Endothelial cell (in vitro differentiated cells): ENCODE measurements at regions not wholly inside any gene's neighbourhood (a gene's known extent, or its start where the extent isn't known, plus 50 kb on each side); places are given as distances from the start of the nearest gene placed in this dataset.

Experiments used
- DNase-seq: peaks from one replicate; pipeline ENCODE4 v3.0.0; 2021; ENCODE audit warnings: low spot score
- H3K27ac Mint-ChIP-seq: one replicate; pipeline ENCODE4 v1.8.0; 2021; ENCODE audit warnings: mixed read lengths, inconsistent platforms; ENCODE audit not compliant: unreplicated experiment
- H3K27me3 Mint-ChIP-seq: one replicate; pipeline ENCODE4 v1.8.0; 2021; ENCODE audit warnings: mild to moderate bottlenecking, moderate library complexity, mixed read lengths, inconsistent platforms; ENCODE audit not compliant: unreplicated experiment
- H3K36me3 Mint-ChIP-seq: one replicate; pipeline ENCODE4 v1.8.0; 2021; ENCODE audit warnings: mild to moderate bottlenecking, low read depth, mixed read lengths, inconsistent platforms; ENCODE audit not compliant: unreplicated experiment
- H3K4me1 Mint-ChIP-seq: one replicate; pipeline ENCODE4 v1.8.0; 2021; ENCODE audit warnings: mild to moderate bottlenecking, mixed read lengths, inconsistent platforms; ENCODE audit not compliant: unreplicated experiment
- H3K4me3 Mint-ChIP-seq: one replicate; pipeline ENCODE4 v1.8.0; 2021; ENCODE audit warnings: mild to moderate bottlenecking, mixed read lengths, inconsistent platforms; ENCODE audit not compliant: unreplicated experiment
- H3K9me3 Mint-ChIP-seq: one replicate; pipeline ENCODE4 v1.8.0; 2021; ENCODE audit warnings: mixed read lengths, inconsistent platforms; ENCODE audit not compliant: unreplicated experiment
- CTCF ChIP-seq: fragments of 200-600 bp; sonication (generic); IDR thresholded peaks from one replicate; pipeline ENCODE4 v1.5.0; 2021; ENCODE audit warnings: antibody characterized with exemption; ENCODE audit not compliant: unreplicated experiment

- H3K4me1 Mint-ChIP-seq = no peaks in the 10 kb centered on the region
Measured at GRCh38 chr2:183723278-183723677, 599.0 kb downstream of the NUP35 start.

GRCh38 chr2:183729380-183729779, 605.1 kb downstream of the NUP35 start:
- H3K36me3 Mint-ChIP-seq = no peaks in the 10 kb centered on the region
- no peak overlapping the region for H3K4me3 Mint-ChIP-seq
- no peaks in the 10 kb centered on the region for H3K9me3 Mint-ChIP-seq
- no peak overlapping the region for H3K27ac Mint-ChIP-seq
- H3K27me3 Mint-ChIP-seq = peaks cover 2% of the 10 kb centered on the region
- DNase-seq = no peak
- TF ChIP-seq CTCF = no peak
- no peaks in the 10 kb centered on the region for H3K4me1 Mint-ChIP-seq

More at GRCh38 chr2:183723278-183723677, 599.0 kb downstream of the NUP35 start:
- Mint-ChIP-seq H3K4me3 (no peak overlapping the region), H3K36me3 (no peaks in the 10 kb centered on the region), H3K9me3 (no peaks in the 10 kb centered on the region), H3K27me3 (no peaks in the 10 kb centered on the region), H3K27ac (no peak overlapping the region)
- no peak for DNase-seq
- no peak for TF ChIP-seq CTCF

- H3K4me3 Mint-ChIP-seq = no peak overlapping the region
- no peak overlapping the region for H3K27ac Mint-ChIP-seq
- no peaks in the 10 kb centered on the region for H3K4me1 Mint-ChIP-seq
- no peak for DNase-seq
- H3K9me3 Mint-ChIP-seq = no peaks in the 10 kb centered on the region
- H3K27me3 Mint-ChIP-seq = no peaks in the 10 kb centered on the region
- no peaks in the 10 kb centered on the region for H3K36me3 Mint-ChIP-seq
- no peak for TF ChIP-seq CTCF
Measured at GRCh38 chr2:183740241-183740640, 616.0 kb downstream of the NUP35 start.

GRCh38 chr2:183752571-183752970, 628.3 kb downstream of the NUP35 start:
- Mint-ChIP-seq H3K4me3 (no peak overlapping the region), H3K27ac (no peak overlapping the region)
- DNase-seq = no peak

GRCh38 chr2:183759033-183759432, 634.8 kb downstream of the NUP35 start:
- no peak overlapping the region for H3K4me3 Mint-ChIP-seq
- H3K36me3 Mint-ChIP-seq = no peaks in the 10 kb centered on the region
- no peaks in the 10 kb centered on the region for H3K4me1 Mint-ChIP-seq
- no peak for TF ChIP-seq CTCF
- no peaks in the 10 kb centered on the region for H3K27me3 Mint-ChIP-seq
- no peak overlapping the region for H3K27ac Mint-ChIP-seq
- no peaks in the 10 kb centered on the region for H3K9me3 Mint-ChIP-seq
- DNase-seq = no peak

More at GRCh38 chr2:183752571-183752970, 628.3 kb downstream of the NUP35 start:
- H3K9me3 Mint-ChIP-seq = no peaks in the 10 kb centered on the region
- H3K27me3 Mint-ChIP-seq = no peaks in the 10 kb centered on the region
- no peaks in the 10 kb centered on the region for H3K4me1 Mint-ChIP-seq
- TF ChIP-seq CTCF = no peak
- H3K36me3 Mint-ChIP-seq = no peaks in the 10 kb centered on the region
